DMS114 treated with DMSO at 0.1 percent for 48 hours (cell line): ENCODE measurements at regions not wholly inside any gene's neighbourhood (a gene's known extent, or its start where the extent isn't known, plus 50 kb on each side); places are given as distances from the start of the nearest gene placed in this dataset.

ENCODE experiments used
- DNase-seq: peaks from one replicate; lab custom pipeline; 2025; ENCODE audit not compliant: unreplicated experiment; lab: John Stamatoyannopoulos, UW

GRCh38 chr3:132187746-132188145 is 129.5 kb upstream of the ACP3 start:
- DNase-seq = no peak

- DNase-seq = no peak
Observed at GRCh38 chr3:132189601-132190000, 127.6 kb upstream of the ACP3 start.

GRCh38 chr3:132196113-132196512 is 121.1 kb upstream of the ACP3 start:
- DNase-seq = no peak

GRCh38 chr3:132198516-132198915 is 118.7 kb upstream of the ACP3 start:
- DNase-seq = no peak

GRCh38 chr3:132199451-132199850 is 117.8 kb upstream of the ACP3 start:
- DNase-seq = no peak

GRCh38 chr3:132202586-132202985 is 114.6 kb upstream of the ACP3 start:
- DNase-seq = no peak

GRCh38 chr3:132203889-132204596 is 113.2 kb upstream of the ACP3 start:
- DNase-seq = no peak

GRCh38 chr3:132205609-132206008 is 111.6 kb upstream of the ACP3 start:
- no peak for DNase-seq

GRCh38 chr3:132209855-132210254 is 107.4 kb upstream of the ACP3 start:
- no peak for DNase-seq

GRCh38 chr3:132210476-132211346 is 106.5 kb upstream of the ACP3 start:
- DNase-seq = no peak

GRCh38 chr3:132211896-132212295 is 105.3 kb upstream of the ACP3 start:
- no peak for DNase-seq

- no peak for DNase-seq
Observed at GRCh38 chr3:132218817-132219755, 98.1 kb upstream of the ACP3 start.

- DNase-seq = no peak
Observed at GRCh38 chr3:132220986-132221385, 96.2 kb upstream of the ACP3 start.

GRCh38 chr3:132222868-132223538 is 94.2 kb upstream of the ACP3 start:
- DNase-seq = no peak

GRCh38 chr3:132225664-132226063 is 91.5 kb upstream of the ACP3 start:
- no peak for DNase-seq

GRCh38 chr3:132228923-132229322 is 88.3 kb upstream of the ACP3 start:
- no peak for DNase-seq

- no peak for DNase-seq
Observed at GRCh38 chr3:132229641-132230040, 87.6 kb upstream of the ACP3 start.

- DNase-seq = no peak
Observed at GRCh38 chr3:132230156-132231000, 86.8 kb upstream of the ACP3 start.

- no peak for DNase-seq
Observed at GRCh38 chr3:132231633-132232032, 85.6 kb upstream of the ACP3 start.
